PC-9 (cell line): ENCODE measurements at regions not wholly inside any gene's neighbourhood (a gene's known extent, or its start where the extent isn't known, plus 50 kb on each side); places are given as distances from the start of the nearest gene placed in this dataset.

Experiments used
- CTCF ChIP-seq: fragments of 200-600 bp; sonication (generic); conservative IDR thresholded peaks from 2 replicates; pipeline ENCODE4 v1.6.1; 2017; ENCODE audit warnings: mixed run types, antibody characterized with exemption, mild to moderate bottlenecking, moderate library complexity
- EZH2 ChIP-seq: fragments of 200-600 bp; sonication (generic); IDR thresholded peaks from 2 replicates; pipeline ENCODE4 v1.8.0; 2017; ENCODE audit warnings: antibody characterized with exemption, low read depth

GRCh38 chr15:91593653-91594052, 259.9 kb upstream of the SLCO3A1 start:
- TF ChIP-seq CTCF (no peak), EZH2 (no peak)
